Transverse colon (tissue), 4 donors: ENCODE measurements at regions not wholly inside any gene's neighbourhood (a gene's known extent, or its start where the extent isn't known, plus 50 kb on each side); places are given as distances from the start of the nearest gene placed in this dataset.

Source experiments
- CTCF ChIP-seq, 5 experiments: fragments of 200-600 bp in 3 of 5; fragments of 450-650 bp in 2 of 5; sonication (generic) in 3 of 5; IDR thresholded peaks; 1 replicate in 2 of 5; 2 replicates in 3 of 5; pipeline ENCODE4 v1.5.1; 2016 to 2017; ENCODE audit warnings: antibody characterized with exemption in 5 of 5, inconsistent platforms in 3 of 5, mild to moderate bottlenecking in 2 of 5, moderate library complexity in 1 of 5
- EP300 ChIP-seq: sonication (generic); formaldehyde crosslinking; IDR thresholded peaks from one replicate; pipeline ENCODE4 v1.6.1; 2017; ENCODE audit warnings: antibody characterized with exemption, low read depth
- POLR2A ChIP-seq: fragments of 450-650 bp; IDR thresholded peaks from one replicate; pipeline ENCODE4 v1.6.1; 2016; ENCODE audit warnings: antibody characterized with exemption, mild to moderate bottlenecking, moderate library complexity
- POLR2AphosphoS5 ChIP-seq, 3 donors: sonication (generic); formaldehyde crosslinking; IDR thresholded peaks; one replicate each; pipeline ENCODE4 v1.6.1; 2016; ENCODE audit warnings: antibody characterized with exemption in 3 of 3

DNA sequence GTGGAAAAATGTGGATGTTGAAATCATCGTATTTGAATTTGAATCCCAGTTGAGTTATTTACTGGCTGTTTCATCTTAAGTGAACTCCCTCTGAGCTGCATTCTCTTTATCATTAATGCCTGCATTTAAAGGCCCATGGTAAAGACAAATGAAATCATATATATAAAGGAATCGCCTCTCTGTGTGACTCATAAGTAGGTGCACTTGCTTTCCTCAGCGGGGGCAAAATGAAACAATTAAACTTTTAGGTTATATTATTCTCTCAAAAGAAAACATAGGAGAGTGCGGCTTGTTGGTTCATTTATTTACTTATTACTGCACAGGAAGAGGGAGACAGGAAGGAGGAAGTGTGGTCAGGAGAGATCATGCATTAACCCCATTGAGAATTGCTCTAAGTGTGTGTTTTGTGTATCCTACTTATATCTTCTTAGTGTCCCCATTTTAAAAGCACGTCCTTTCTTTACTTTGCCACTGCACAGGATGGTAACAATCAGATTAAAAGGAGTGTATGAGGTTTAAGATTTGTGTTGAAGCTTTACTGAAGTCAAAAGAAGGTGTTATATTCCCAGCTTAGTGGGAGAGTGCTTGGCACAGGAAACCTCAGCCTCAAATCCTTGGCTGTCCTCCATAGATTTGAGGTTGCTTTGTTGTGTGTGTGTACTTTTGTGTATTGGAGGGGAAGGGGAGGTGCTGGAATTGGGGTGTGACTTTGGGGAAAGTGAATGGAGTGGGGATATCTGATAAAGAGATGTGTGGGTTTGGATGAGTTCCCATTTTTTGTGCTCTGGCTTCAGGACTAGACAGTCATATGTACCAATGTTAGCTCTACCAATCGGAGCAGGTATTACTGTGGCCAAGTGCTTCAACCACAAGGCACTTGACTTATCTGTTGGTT is 595.8 kb upstream of the NR2F2 start:
- TF ChIP-seq POLR2A (no peak), CTCF (IDR thresholded peaks at IDR 0.05) (no peak), EP300 (no peak), POLR2AphosphoS5 (IDR thresholded peaks at IDR 0.05) (no peak)
